IPS DF 4.7 (cell line): ENCODE measurements at regions not wholly inside any gene's neighbourhood (a gene's known extent, or its start where the extent isn't known, plus 50 kb on each side); places are given as distances from the start of the nearest gene placed in this dataset.

ENCODE experiments used
- DNase-seq: peaks from one replicate; pipeline ENCODE4 v3.0.0-alpha.2; 2013; ENCODE audit warnings: low spot score; ENCODE audit errors: extremely low read depth

- no peak for DNase-seq
Observed at GRCh38 chr1:82704966-82705365, 904.2 kb downstream of the ADGRL2 start.

GRCh38 chr1:82704393-82704792 is 903.7 kb downstream of the ADGRL2 start:
- no peak for DNase-seq

DNA sequence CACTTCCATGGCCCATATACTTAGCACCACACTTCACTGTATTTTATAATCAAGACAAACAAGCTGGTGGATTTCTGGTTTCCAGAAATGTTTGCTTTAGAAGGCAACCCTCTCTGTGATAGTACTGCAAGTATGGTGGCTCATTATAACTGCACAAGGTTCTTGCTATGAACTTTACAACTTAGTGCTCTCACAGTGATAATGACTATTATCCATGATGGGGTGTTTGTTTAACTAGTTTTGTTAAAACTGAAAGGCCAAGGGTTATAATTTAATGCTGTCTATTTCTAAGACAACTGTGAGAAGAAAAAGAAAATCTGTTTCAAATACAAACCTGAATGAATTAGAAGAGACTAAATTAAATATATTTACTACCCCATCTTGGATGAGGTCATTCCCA is 903.2 kb downstream of the ADGRL2 start:
- DNase-seq = no peak

DNA sequence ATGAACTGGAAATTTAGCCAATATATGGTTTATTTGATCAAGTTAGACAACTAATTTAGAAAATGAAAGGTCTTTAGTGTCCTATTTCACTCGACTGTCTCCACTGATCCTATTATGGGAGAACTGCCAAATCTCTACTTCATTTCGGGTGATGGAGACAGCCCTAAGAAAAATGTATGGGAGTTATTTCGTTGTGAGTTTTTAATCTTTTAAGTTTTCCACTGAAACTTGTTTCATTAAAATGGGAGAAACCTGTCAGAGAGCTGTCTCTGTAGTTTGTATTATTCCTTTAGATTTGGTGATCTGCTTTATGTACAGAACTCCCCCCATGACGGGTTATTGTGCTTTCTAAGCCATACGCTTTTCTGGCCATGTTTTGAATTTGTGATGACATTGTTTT is 899.7 kb downstream of the ADGRL2 start:
- DNase-seq = no peak

GRCh38 chr1:82697965-82698364 is 897.2 kb downstream of the ADGRL2 start:
- no peak for DNase-seq

DNA sequence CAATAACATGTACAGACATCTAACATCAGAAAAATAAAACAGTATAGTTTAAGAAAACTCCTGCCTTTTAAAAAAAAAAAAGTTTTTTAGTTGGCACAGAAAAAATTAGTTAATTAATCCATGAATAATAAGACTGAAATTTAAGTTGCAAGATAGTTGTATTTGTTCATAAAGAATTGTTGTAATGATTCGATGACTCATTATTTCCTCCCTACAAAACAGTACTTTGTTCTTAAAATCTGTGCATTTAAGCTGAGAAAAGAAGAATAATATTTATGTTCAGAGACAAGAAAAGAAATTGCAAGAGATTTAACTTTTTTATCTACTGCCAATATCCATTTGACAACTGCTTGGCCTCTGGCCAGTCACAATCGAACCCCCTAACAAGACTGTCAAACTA is 894.7 kb downstream of the ADGRL2 start:
- no peak for DNase-seq

- DNase-seq = no peak
Observed at GRCh38 chr1:82690411-82690810, 889.7 kb downstream of the ADGRL2 start.

DNA sequence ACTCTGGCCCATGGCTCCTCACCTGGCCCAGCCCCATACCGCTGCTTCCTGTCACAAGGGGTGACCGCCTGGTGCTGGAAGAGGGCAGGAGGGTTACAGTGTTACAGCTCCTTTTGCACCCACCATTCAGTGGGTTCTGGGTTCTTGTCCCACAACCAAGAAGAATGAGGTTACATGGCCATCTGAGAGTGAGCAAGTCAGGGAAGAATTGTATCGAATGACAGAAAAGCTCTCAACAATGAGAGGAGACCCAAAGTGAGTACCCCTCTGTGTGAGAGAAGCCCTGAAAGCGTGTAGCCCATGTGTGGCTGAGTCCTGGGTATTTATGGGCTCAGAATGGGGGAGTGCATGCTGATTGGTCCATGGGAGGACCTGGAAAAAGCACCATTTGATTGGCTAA is 888.5 kb downstream of the ADGRL2 start:
- no peak for DNase-seq

- DNase-seq = no peak
Observed at GRCh38 chr1:82686774-82687173, 886.0 kb downstream of the ADGRL2 start.

- DNase-seq = no peak
Observed at GRCh38 chr1:82646888-82647287, 846.2 kb downstream of the ADGRL2 start.

DNA sequence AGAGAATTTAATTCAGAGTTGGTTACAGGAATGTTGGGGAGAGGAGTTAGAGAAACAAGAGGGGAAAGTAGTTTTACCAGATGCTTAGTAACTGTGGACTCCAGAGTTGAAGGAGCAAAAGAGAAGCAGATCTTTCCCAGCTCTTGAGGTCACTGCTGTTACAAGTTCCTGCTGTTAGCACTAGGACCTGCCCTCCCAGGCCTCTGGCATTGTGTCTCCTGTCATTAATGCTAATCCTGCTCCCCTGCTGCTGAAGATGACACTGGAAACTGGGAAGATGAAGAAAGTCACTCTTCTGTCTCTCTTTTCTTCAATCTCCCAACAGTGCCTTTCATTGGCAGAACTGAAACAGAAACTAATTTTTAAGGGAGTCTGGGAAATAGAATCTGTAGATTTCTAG is 845.6 kb downstream of the ADGRL2 start:
- no peak for DNase-seq

GRCh38 chr1:82644186-82644915 is 843.6 kb downstream of the ADGRL2 start:
- no peak for DNase-seq

GRCh38 chr1:82640352-82640751 is 839.6 kb downstream of the ADGRL2 start:
- DNase-seq = no peak

GRCh38 chr1:82634266-82634665 is 833.5 kb downstream of the ADGRL2 start:
- DNase-seq = no peak

- DNase-seq = no peak
Observed at GRCh38 chr1:82632155-82632554, 831.4 kb downstream of the ADGRL2 start.

DNA sequence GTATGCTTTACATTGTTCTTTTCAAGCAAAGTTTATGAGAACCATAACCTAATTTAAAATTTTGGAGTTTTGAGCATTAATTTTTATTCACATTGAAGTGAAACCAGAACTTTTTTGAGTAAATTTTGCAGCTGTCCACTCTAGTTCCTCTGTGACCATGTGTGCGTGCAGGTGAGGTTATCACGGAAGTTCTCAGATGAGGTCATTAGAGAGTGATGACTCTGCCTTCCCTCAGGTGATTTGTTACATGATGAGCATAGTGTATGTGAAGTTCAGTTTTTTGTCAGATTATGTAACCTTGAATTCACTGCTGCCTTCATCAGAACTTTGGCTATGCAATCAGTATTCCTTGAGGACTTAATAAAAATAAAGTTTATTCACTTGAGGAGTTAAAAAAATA is 828.2 kb downstream of the ADGRL2 start:
- no peak for DNase-seq

- no peak for DNase-seq
Observed at GRCh38 chr1:82625537-82625936, 824.8 kb downstream of the ADGRL2 start.

DNA sequence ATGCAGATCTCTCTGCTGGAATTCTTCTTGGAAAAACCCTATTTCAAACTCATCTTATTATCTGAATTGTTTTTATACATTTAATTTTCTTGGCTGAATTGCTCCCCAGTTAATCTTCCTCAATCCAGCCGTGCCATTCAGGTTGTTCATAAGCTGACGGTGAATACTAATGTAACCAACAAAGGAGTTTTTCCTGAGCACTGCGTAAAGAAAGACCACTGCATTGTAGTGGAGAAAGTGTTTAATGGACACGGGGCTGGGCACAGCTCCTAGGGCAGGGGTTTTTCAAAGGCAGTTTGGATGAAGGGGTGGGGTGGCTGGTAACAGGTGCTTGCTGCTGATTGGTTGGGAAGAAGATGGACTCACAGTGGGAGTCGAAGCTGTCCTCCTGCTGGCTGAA is 820.3 kb downstream of the ADGRL2 start:
- no peak for DNase-seq

GRCh38 chr1:82614090-82614489 is 813.4 kb downstream of the ADGRL2 start:
- DNase-seq = no peak

DNA sequence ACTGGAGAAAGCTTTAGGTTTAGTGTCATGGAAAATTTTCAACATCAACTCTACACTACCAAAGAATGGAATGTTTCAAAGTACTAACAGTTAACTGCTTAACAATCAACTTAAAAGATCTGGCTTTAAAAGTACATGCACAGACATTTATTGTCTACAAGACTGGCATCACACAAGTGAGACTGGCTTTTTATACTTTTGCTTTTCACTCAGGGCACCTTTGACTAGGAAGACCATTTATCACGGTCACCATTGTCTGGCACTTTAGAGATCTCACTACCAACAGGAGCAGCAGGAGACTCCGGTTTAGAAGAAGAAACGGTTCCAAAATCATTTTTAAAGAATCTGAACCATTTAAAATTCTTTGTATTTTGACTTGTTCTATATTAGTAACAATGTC is 812.3 kb downstream of the ADGRL2 start:
- DNase-seq = no peak

DNA sequence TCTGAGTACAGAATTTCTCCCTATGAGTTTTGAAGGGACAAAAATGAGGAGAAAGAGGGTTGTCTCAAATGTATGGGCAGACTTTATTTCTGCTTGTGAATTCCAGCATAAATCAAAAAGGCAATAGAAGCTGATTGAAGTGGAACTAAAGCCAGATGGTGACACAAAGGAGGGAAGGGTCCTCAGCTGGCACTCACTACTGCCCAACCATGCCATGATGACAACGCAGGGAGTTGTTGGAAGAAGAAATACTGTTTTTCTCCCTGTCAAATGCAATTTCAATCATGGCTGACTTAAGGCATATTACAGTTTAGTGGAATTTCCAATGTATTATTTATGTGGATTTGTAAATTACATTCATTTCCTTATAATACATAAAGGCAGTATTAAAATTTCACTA is 805.8 kb downstream of the ADGRL2 start:
- no peak for DNase-seq

- peak; percentile 9 for DNase-seq
Observed at GRCh38 chr1:82604524-82604923, 803.8 kb downstream of the ADGRL2 start.

DNA sequence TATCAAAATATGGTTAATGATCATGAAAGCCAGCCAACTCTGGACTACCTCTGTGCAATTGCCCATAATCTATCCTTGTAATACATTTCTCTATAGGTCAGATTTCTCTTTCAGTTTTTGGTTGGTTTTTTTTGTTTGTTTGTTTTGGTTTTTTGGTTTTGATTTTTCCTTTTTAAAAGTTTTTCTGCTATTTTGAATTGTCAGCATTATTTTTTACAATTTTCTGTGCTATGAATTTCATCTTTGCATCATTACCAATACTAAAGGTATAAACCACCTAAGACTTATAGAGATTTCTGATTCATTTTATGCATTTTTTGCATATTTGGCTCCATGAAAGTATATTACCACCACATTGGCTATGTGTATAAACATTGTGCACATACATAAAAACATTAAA is 799.6 kb downstream of the ADGRL2 start:
- DNase-seq = no peak

DNA sequence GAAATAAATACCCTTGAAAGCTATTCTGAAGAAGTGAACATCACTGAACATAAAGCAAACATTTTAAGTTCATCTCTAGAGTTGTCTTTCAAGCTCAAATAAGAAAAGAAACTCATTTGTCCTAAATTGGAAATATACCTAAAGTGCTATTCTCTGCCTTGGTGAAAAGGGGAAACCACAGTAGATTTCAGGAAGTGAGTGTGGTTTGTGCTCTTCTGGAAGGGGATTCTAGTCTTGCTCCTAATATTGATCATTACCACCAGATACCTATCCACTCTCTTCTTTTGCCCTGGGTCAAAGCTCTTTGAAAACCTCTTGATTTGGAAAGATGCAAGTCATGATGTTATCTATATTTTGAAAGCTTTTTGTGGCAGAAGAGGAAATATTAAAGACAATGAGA is 798.1 kb downstream of the ADGRL2 start:
- DNase-seq = no peak
